SK-N-SH treated with all-trans-retinoic acid at 6 μM for 48 hours (cell line): ENCODE measurements at regions not wholly inside any gene's neighbourhood (a gene's known extent, or its start where the extent isn't known, plus 50 kb on each side); places are given as distances from the start of the nearest gene placed in this dataset.

Experiments used
- ATAC-seq: fragments of 200-7000 bp; cut with Tn5 transposase; 3 replicates; pipeline ENCODE4 v1.9.1; 2020; ENCODE audit warnings: mild to moderate bottlenecking, moderate library complexity
- ARNTL ChIP-seq: fragments of 450-650 bp; formaldehyde crosslinking; IDR thresholded peaks from 2 replicates; pipeline ENCODE4 v1.5.0; 2020; ENCODE audit warnings: low read depth, mild to moderate bottlenecking, moderate library complexity, borderline replicate concordance
- BACH2 ChIP-seq: fragments of 250-450 bp; sonication (Bioruptor Pico); IDR thresholded peaks from 2 replicates; pipeline ENCODE4 v1.9.0; 2021; ENCODE audit warnings: mild to moderate bottlenecking, borderline replicate concordance
- ESRRG ChIP-seq: fragments of 250-450 bp; sonication (Bioruptor Pico); IDR thresholded peaks from 2 replicates; pipeline ENCODE4 v1.6.1; 2021; ENCODE audit warnings: mild to moderate bottlenecking
- GLIS3 ChIP-seq: fragments of 250-450 bp; sonication (Bioruptor Pico); IDR thresholded peaks from 2 replicates; pipeline ENCODE4 v1.5.0; 2020; ENCODE audit warnings: mild to moderate bottlenecking, moderate library complexity
- ISL1 ChIP-seq: fragments of 250-450 bp; sonication (Bioruptor Pico); IDR thresholded peaks from 2 replicates; pipeline ENCODE4 v2.1.2; 2022; ENCODE audit warnings: mild to moderate bottlenecking, moderate library complexity
- PPARA ChIP-seq: fragments of 250-450 bp; sonication (Bioruptor Pico); IDR thresholded peaks from 2 replicates; pipeline ENCODE4 v1.5.0; 2020; ENCODE audit warnings: mild to moderate bottlenecking, borderline replicate concordance
- RARB ChIP-seq: fragments of 250-450 bp; sonication (Bioruptor Pico); IDR thresholded peaks from 2 replicates; pipeline ENCODE4 v1.8.0; 2021; ENCODE audit warnings: mild to moderate bottlenecking, moderate library complexity
- TCF4 ChIP-seq: fragments of 250-450 bp; sonication (Bioruptor Pico); IDR thresholded peaks from 2 replicates; pipeline ENCODE4 v1.8.0; 2021; ENCODE audit warnings: mild to moderate bottlenecking, moderate library complexity, borderline replicate concordance
- TOX ChIP-seq: fragments of 250-450 bp; sonication (Bioruptor Pico); IDR thresholded peaks from 2 replicates; pipeline ENCODE4 v1.8.0; 2021; ENCODE audit warnings: mild to moderate bottlenecking, moderate library complexity, borderline replicate concordance
- ZC3H10 ChIP-seq: fragments of 250-450 bp; sonication (Bioruptor Pico); IDR thresholded peaks from 2 replicates; pipeline ENCODE4 v1.5.1; 2021; ENCODE audit warnings: mild to moderate bottlenecking, moderate library complexity
- ZFP3 ChIP-seq: fragments of 250-450 bp; sonication (Bioruptor Pico); IDR thresholded peaks from 2 replicates; pipeline ENCODE4 v1.5.0; 2020; ENCODE audit warnings: mild to moderate bottlenecking, moderate library complexity
- ZFP30 ChIP-seq: fragments of 450-650 bp; formaldehyde crosslinking; IDR thresholded peaks from 2 replicates; pipeline ENCODE4 v1.5.0; 2022; ENCODE audit warnings: mild to moderate bottlenecking, moderate library complexity
- ZNF565 ChIP-seq: fragments of 450-650 bp; formaldehyde crosslinking; conservative IDR thresholded peaks from 2 replicates; pipeline ENCODE4 v1.5.0; 2020; ENCODE audit warnings: low read depth, mild to moderate bottlenecking, moderate library complexity
- ZNF70 ChIP-seq: fragments of 450-650 bp; formaldehyde crosslinking; IDR thresholded peaks from 2 replicates; pipeline ENCODE4 v1.5.0; 2020; ENCODE audit warnings: mild to moderate bottlenecking, moderate library complexity
- ZNF8 ChIP-seq: fragments of 450-650 bp; formaldehyde crosslinking; IDR thresholded peaks from 2 replicates; pipeline ENCODE4 v1.5.0; 2020; ENCODE audit warnings: mild to moderate bottlenecking, moderate library complexity
- TF ChIP-seq, protein P1 (sequence below): fragments of 250-450 bp; sonication (Bioruptor Pico); IDR thresholded peaks from 2 replicates; pipeline ENCODE4 v1.8.0; 2021; ENCODE audit warnings: low read depth, mild to moderate bottlenecking, moderate library complexity, borderline replicate concordance
- TF ChIP-seq, protein P2 (sequence below): fragments of 250-450 bp; sonication (Bioruptor Pico); IDR thresholded peaks from 2 replicates; pipeline ENCODE4 v1.8.0; 2020; ENCODE audit warnings: mild to moderate bottlenecking, moderate library complexity, borderline replicate concordance
- TF ChIP-seq, protein P3 (sequence below): fragments of 250-450 bp; sonication (Bioruptor Pico); IDR thresholded peaks from 2 replicates; pipeline ENCODE4 v1.5.1; 2021; ENCODE audit warnings: mild to moderate bottlenecking, moderate library complexity
- TF ChIP-seq, protein P4 (sequence below): fragments of 250-450 bp; sonication (Bioruptor Pico); IDR thresholded peaks from 2 replicates; pipeline ENCODE4 v1.5.1; 2020; ENCODE audit warnings: low read depth, mild to moderate bottlenecking, moderate library complexity
- TF ChIP-seq, protein P5 (sequence below): fragments of 250-450 bp; sonication (Bioruptor Pico); IDR thresholded peaks from 2 replicates; pipeline ENCODE4 v1.5.0; 2020; ENCODE audit warnings: mild to moderate bottlenecking, moderate library complexity

DNA sequence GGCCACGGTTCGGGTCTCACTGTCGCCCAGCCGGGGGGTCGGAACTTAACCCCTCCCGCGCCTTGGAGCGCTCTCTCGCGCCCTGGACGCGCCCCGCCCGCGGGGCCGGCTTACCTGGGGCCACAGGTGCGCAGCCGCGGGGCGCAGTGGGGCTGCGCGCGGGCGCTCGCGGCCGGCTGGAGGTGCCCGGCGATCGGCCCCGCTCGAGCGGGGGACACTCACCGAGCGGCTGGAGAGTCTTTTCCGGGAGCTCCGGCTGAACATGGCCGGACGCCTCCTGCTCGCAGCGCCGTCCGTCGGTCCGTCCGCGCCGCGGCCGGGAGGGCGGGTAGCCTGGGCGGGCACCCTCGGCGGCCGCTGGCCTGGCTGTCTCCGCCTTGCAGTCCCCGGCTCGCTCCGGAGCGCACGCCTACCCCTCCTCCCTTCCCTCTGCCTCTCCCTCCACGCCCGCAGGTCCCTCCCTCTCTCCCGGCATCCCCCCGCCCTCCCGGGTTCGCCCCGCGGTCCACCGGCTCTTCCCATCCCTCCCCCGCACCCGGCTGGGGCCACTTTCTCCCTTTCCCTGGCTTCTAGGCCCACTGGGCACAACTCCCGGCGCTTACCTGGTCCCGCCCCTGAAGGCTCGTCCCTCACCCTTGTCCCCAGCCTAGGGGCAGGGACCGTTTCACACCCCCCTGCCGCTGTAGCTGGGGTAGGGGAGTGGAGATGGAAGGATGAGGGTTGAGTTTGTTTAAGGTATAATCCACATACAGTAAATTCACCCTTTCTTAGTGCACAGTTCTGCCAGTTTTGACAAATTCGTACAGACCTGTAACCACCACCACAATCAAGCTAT is 220.1 kb upstream of the PRICKLE2 start:
- TF ChIP-seq TCF4 (CRISPR knock-in tag) (no peak), ZNF70 (no peak), ZNF565 (CRISPR knock-in tag) (no peak), PPARA (CRISPR knock-in tag) (no peak), GLIS3 (CRISPR knock-in tag) (no peak), ZFP3 (no peak), ESRRG (CRISPR knock-in tag) (no peak), ZC3H10 (CRISPR knock-in tag) (no peak), ISL1 (no peak), BACH2 (CRISPR knock-in tag) (no peak)
- TF ChIP-seq, protein P1, sequence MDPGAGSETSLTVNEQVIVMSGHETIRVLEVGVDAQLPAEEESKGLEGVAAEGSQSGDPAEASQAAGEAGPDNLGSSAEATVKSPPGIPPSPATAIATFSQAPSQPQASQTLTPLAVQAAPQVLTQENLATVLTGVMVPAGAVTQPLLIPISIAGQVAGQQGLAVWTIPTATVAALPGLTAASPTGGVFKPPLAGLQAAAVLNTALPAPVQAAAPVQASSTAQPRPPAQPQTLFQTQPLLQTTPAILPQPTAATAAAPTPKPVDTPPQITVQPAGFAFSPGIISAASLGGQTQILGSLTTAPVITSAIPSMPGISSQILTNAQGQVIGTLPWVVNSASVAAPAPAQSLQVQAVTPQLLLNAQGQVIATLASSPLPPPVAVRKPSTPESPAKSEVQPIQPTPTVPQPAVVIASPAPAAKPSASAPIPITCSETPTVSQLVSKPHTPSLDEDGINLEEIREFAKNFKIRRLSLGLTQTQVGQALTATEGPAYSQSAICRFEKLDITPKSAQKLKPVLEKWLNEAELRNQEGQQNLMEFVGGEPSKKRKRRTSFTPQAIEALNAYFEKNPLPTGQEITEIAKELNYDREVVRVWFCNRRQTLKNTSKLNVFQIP (CRISPR knock-in tag) = no peak
- TF ChIP-seq, protein P2, sequence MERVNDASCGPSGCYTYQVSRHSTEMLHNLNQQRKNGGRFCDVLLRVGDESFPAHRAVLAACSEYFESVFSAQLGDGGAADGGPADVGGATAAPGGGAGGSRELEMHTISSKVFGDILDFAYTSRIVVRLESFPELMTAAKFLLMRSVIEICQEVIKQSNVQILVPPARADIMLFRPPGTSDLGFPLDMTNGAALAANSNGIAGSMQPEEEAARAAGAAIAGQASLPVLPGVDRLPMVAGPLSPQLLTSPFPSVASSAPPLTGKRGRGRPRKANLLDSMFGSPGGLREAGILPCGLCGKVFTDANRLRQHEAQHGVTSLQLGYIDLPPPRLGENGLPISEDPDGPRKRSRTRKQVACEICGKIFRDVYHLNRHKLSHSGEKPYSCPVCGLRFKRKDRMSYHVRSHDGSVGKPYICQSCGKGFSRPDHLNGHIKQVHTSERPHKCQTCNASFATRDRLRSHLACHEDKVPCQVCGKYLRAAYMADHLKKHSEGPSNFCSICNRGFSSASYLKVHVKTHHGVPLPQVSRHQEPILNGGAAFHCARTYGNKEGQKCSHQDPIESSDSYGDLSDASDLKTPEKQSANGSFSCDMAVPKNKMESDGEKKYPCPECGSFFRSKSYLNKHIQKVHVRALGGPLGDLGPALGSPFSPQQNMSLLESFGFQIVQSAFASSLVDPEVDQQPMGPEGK (CRISPR knock-in tag) = no peak
- ATAC-seq = peak; percentile 53

DNA sequence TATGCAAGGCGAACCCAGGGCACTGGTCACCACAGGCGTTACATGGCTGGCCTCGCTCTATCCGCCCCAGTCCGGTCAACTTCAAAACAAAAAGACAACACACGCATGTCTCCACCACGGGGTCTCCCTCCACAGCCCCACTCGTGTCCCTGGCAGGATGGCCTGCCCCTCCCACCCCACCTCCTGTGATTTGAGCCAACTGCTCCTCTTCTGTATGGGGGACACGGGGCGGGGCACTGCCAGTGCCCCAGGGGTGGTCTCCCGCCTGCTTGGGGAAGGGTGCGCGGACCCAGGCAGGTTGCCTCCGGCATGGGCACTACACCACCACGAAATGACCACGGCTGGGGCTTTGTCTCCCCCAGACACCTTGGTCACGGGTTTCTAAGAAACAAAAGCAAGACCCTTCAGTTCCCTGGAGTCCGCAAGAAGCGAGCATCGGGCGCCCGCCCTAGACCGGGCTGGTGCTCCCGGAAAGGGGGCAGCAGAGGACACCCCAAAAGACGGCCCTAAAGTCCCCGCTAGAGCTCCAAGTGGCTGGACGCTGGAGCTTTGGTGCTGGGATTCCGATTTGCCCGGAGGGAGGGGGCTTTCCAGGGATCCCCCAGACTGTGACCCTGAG is 219.3 kb upstream of the PRICKLE2 start:
- TF ChIP-seq, protein P3, sequence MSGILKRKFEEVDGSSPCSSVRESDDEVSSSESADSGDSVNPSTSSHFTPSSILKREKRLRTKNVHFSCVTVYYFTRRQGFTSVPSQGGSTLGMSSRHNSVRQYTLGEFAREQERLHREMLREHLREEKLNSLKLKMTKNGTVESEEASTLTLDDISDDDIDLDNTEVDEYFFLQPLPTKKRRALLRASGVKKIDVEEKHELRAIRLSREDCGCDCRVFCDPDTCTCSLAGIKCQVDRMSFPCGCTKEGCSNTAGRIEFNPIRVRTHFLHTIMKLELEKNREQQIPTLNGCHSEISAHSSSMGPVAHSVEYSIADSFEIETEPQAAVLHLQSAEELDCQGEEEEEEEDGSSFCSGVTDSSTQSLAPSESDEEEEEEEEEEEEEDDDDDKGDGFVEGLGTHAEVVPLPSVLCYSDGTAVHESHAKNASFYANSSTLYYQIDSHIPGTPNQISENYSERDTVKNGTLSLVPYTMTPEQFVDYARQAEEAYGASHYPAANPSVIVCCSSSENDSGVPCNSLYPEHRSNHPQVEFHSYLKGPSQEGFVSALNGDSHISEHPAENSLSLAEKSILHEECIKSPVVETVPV (CRISPR knock-in tag) = no peak
- TF ChIP-seq ISL1 (no peak), PPARA (CRISPR knock-in tag) (no peak)
- peak; percentile 17 for ATAC-seq

DNA sequence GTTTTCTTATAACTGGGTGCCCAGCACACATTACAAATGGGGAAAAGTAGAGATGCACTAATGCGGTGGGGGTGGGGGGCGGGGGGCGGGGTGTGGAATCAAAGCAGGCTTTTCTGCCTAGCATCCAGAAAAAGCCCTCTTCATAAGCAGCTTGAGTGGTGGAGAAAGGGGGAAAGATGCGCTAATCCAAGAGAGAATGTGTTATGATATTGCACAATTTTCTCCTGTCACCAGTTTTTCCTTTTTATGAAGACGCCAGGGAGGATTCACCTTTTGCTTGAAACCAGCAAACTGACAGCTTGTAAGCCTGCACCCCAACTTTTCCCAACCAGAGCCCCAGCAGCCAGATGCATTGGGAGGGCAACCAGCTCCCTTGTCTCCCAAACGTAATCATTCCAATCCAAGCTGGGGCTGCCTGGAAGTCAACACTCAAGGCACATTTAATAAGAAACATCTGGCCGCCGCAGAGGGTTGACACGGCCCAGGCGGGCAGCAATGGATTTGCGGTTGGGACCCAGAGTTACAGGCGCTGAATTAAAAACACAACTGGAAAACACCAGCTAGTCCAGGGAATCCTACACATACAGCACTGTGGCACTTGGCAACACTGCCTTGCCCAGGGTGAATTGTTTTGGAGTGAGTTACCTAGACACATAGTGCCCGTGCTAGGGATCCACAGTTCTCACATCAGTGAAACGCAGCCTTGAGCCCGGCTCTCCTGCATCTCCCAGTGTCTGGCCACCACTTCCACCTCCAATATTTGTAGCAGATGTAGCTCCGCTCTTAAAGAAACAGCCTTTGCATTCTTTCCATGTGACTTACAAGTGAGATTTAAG is 218.5 kb upstream of the PRICKLE2 start:
- ATAC-seq = peak; percentile 88
- TF ChIP-seq TOX (CRISPR knock-in tag) = no peak
- no peak for TF ChIP-seq PPARA (CRISPR knock-in tag)
- TF ChIP-seq ISL1 = no peak
- TF ChIP-seq ZC3H10 (CRISPR knock-in tag) = no peak
- TF ChIP-seq GLIS3 (CRISPR knock-in tag) = no peak
- no peak for TF ChIP-seq ZNF70
- no peak for TF ChIP-seq ZNF8 (CRISPR knock-in tag)
- TF ChIP-seq, protein P4, sequence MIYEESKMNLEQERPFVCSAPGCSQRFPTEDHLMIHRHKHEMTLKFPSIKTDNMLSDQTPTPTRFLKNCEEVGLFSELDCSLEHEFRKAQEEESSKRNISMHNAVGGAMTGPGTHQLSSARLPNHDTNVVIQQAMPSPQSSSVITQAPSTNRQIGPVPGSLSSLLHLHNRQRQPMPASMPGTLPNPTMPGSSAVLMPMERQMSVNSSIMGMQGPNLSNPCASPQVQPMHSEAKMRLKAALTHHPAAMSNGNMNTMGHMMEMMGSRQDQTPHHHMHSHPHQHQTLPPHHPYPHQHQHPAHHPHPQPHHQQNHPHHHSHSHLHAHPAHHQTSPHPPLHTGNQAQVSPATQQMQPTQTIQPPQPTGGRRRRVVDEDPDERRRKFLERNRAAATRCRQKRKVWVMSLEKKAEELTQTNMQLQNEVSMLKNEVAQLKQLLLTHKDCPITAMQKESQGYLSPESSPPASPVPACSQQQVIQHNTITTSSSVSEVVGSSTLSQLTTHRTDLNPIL (CRISPR knock-in tag) = no peak
- TF ChIP-seq, protein P5, sequence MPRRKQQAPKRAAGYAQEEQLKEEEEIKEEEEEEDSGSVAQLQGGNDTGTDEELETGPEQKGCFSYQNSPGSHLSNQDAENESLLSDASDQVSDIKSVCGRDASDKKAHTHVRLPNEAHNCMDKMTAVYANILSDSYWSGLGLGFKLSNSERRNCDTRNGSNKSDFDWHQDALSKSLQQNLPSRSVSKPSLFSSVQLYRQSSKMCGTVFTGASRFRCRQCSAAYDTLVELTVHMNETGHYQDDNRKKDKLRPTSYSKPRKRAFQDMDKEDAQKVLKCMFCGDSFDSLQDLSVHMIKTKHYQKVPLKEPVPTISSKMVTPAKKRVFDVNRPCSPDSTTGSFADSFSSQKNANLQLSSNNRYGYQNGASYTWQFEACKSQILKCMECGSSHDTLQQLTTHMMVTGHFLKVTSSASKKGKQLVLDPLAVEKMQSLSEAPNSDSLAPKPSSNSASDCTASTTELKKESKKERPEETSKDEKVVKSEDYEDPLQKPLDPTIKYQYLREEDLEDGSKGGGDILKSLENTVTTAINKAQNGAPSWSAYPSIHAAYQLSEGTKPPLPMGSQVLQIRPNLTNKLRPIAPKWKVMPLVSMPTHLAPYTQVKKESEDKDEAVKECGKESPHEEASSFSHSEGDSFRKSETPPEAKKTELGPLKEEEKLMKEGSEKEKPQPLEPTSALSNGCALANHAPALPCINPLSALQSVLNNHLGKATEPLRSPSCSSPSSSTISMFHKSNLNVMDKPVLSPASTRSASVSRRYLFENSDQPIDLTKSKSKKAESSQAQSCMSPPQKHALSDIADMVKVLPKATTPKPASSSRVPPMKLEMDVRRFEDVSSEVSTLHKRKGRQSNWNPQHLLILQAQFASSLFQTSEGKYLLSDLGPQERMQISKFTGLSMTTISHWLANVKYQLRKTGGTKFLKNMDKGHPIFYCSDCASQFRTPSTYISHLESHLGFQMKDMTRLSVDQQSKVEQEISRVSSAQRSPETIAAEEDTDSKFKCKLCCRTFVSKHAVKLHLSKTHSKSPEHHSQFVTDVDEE = 0 out of 2 replicates have a peak, but pooled peaks have one; percentile 57
- no peak for TF ChIP-seq ESRRG (CRISPR knock-in tag)
- TF ChIP-seq ZNF565 (CRISPR knock-in tag) = no peak
- no peak for TF ChIP-seq BACH2 (CRISPR knock-in tag)
- no peak for TF ChIP-seq RARB (CRISPR knock-in tag)
- peak; percentile 86; the same call in 1 of the 2 replicates for TF ChIP-seq TCF4 (CRISPR knock-in tag)
- no peak for TF ChIP-seq ZFP30 (CRISPR knock-in tag)
- TF ChIP-seq ARNTL (CRISPR knock-in tag) = no peak
